ENCODE measurements at regions not wholly inside any gene's neighbourhood (a gene's known extent, or its start where the extent isn't known, plus 50 kb on each side); places are given as distances from the start of the nearest gene placed in this dataset.
A peak's percentile ranks its signal among the peaks of the same experiment; 100 is the strongest.
"Not testable (repeated sequence)": the region's sequence is repeated elsewhere in the genome, so short reads cannot be mapped to it uniquely, and the experiment has no call there.

DNA sequence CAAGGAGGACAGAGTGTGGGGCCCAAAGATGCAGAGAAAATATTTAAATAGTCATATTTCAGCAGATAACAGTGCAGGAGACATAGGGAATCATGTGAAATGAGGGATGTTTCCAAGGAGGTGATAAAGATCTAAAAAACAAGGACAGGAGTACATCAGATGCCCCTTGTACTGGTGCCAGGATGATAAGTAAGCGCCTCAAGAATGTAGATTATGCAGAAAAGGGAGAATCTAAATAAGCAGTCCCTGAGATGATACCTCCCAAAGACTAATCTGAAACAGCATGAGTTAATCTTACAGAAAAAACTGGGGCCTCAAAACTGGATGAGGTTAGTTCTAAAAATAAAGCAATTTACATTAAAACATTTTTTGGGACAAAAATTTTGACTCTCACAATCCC lies 136.1 kb upstream of the WDFY3 start:
- ATAC-seq (no peak), DNase-seq (ENCODE audit: low spot score) (no peak)

DNA sequence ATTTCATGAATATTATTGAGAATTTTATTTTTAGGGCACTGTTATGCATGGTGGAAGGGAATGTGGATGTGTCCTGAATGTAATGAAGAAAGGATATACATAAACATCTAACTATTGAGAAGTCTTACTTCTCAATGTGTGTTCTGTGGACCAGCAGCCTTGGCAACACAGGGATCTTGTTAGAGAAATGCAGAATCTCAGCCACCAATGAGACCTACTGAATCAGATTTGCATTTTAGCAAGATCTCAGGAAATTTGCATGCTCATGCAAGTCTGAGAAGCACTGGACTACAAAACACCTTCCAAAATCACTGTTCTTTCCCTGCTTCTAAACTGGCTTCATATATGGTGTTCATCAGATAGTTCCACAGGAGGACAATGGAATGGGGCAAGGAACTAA lies 139.7 kb upstream of the WDFY3 start:
- ATAC-seq = no peak
- DNase-seq (ENCODE audit: low spot score) = no peak

- ATAC-seq (no peak), DNase-seq (ENCODE audit: low spot score) (no peak)
Observed at GRCh38 chr4:85106805-85107336, 140.4 kb upstream of the WDFY3 start.

GRCh38 chr4:85107553-85107952 lies 141.1 kb upstream of the WDFY3 start:
- DNase-seq (ENCODE audit: low spot score) (no peak), ATAC-seq (no peak)

DNA sequence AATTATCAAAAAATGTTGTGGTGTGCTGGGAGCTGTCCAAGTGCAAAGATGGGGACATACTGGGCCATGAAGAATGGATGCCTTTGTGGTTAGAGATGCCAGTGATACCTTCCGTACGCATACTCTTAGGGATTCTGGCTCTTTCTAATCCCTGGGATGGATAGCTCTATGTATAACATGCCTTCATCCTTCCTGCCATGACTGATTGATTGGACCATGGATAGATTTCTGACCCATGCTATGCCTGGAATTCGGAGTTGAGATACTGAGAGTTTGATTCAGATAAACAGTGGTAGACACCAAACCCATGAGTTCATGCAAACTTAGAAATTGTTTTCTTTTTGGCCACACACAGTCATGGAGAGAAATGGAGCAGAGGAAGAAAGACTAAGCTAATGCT lies 147.2 kb upstream of the WDFY3 start:
- ATAC-seq = no peak

DNA sequence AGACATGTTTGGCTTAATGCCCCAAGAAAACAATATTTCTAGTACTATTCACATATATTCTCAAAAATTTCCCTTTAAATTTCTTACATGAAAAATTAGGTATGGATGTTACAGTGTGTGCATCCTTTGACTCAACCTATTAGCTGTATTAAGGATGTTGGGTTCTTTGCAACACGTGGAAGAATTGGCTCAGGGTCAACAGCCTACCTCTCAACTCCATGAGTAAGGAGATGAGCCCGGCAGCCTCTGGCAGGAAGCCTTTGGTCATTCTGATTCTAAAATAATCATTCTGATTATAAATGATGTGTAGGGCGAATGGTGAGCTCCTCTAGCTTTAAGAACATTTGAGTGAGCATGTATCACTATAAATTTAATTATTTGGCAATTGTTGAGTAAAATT lies 148.0 kb upstream of the WDFY3 start:
- no peak for DNase-seq (ENCODE audit: low spot score)
- ATAC-seq = no peak

More for the DNA sequence above, 147.2 kb upstream of the WDFY3 start:
- DNase-seq (ENCODE audit: low spot score) = no peak

- no peak for ATAC-seq
- no peak for DNase-seq (ENCODE audit: low spot score)
Observed at GRCh38 chr4:85116008-85116407, 149.5 kb upstream of the WDFY3 start.

- ATAC-seq (no peak), DNase-seq (ENCODE audit: low spot score) (no peak)
Observed at GRCh38 chr4:85125688-85126087, 159.2 kb upstream of the WDFY3 start.

GRCh38 chr4:85126991-85127591 lies 160.6 kb upstream of the WDFY3 start:
- ATAC-seq = no peak
- DNase-seq (ENCODE audit: low spot score) = no peak

DNA sequence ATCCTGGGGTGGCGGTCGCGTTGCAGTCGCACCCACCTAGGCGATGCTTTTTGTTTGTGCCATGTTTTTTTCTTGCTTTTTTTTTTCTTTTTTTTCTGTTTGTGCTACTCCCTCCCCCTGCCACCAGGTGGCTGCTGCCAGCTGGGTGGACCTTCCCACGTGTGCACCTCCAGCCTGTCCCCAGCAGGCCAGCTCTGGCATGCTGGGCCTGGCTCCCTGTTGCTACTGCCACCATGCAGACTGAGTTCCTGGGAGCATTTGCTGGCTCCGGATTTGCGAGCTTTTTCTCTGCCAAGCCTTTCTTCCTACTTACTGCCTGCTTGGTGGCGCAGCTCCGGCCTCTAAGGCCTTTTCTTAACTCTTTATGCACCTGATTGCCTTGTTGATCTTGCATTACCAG lies 161.2 kb upstream of the WDFY3 start:
- ATAC-seq (peak; percentile 83), DNase-seq (ENCODE audit: low spot score) (no peak)

DNA sequence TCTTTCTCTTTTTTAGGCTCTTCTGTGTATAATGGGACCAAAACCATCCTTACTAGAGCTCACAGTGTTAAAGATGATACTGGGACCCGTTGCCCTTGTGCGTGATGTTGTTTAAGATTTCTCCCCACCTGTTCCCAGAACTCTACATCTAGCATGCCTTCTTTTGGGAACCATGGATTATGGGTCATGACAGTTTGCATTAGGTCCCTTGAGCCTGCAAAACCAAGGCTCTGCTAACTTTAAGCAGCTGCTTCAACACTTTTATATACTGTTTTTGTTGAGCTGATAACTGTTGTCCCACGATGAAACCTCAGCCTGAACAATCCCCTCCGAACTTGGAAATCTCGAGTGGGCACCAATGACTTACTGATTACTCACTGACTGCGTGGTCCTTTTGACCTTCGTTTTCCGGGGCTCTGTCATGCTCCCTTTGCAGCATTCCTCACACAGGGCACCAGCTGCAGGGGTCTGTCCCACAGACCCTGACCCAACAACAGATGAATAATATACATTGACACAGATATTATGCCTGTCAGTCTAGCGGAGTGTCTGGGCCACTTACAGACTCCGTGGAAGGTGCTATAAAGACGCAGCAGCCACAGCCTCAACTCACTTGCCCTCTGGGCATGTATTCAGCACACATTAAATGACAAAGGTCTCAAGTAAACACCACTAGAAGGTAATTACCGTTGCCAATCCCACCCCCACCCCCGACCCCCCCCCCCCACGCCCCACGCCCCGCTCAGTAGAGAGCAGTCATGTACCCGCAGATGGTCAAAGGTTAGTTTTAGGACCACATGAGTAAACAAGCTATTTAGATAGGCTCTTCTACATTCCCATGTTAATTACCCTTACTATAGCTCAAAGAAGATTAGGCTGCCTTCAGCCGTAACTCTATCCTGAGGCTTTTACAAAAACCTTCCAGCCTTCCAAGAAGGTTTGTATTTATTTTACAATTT lies 162.0 kb upstream of the WDFY3 start:
- no peak for DNase-seq (ENCODE audit: low spot score)
- ATAC-seq = no peak

- not testable (repeated sequence) for DNase-seq (ENCODE audit: low spot score); ATAC-seq
Observed at GRCh38 chr4:85129354-85130125, 163.1 kb upstream of the WDFY3 start.

DNA sequence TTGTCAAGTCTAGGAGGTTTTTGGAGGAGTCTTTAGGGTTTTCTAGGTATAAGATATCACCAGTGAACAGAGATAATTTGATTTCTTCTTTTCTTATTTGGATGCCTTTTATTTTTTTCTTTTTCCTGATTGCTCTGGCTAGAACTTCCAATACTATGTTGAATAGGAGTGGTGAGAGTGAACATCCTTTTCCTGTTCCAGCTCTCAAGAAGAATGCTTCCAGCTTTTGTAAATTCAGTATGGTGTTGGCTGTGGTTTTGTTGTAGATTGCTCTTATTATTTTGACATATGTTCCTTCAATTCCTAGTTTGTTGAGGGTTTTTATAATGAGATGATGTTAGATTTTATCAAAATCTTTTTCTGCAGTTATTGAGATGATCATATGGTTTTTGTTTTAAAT lies 165.6 kb upstream of the WDFY3 start:
- no peak for ATAC-seq
- DNase-seq (ENCODE audit: low spot score) = no peak

GRCh38 chr4:85132570-85132969 lies 166.1 kb upstream of the WDFY3 start:
- DNase-seq (ENCODE audit: low spot score) = no peak
- ATAC-seq = no peak

GRCh38 chr4:85139749-85140148 lies 173.3 kb upstream of the WDFY3 start:
- not testable (repeated sequence) for DNase-seq (ENCODE audit: low spot score); ATAC-seq

DNA sequence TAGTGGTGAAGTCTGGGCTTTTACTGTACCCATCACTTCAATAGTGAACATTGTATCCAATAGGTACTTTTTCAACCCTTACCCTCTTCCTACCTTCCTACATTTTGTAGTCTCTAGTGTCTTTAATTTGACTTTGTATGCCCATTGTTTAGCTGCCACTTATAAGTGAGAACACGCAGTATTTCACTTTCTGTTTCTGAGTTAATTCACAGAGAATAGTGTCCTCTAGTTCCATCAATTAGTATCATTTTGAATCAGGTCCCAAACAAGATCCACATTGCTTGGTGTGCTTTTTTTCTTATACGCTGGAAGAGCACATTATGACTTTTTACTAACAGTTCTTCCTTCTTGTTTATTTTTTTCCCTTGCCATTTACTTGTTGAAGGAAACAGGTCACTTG lies 176.0 kb upstream of the WDFY3 start:
- DNase-seq (ENCODE audit: low spot score) (no peak), ATAC-seq (no peak)

DNA sequence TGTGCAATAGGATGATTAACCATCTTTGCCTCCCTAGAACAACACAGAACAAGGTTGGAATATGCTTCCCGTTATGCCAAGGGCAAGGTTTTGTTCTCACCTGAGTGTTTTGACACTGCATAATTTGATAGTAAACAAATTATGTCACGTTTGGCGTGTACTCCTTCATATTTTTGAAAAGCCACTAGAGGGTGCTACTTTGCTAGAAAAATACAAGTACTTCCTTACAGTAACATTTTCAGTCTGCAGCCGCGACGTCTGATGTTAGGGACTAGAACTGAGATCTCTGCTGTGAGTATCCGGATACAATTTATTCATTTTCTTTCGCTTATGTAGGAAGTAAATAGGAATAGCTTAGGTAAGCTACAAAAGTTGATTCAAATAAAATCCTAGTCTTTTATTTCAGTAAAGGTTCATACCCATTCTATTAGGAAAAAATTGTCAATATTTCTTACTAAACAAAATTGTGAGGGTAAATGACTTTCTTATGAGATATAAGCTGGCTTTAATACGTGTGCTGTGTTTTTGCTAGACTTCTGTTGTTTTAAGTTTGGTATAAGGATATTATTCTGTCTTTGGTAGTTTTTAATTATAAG lies 181.1 kb upstream of the WDFY3 start:
- DNase-seq (ENCODE audit: low spot score) (no peak), ATAC-seq (peak; percentile 86)

GRCh38 chr4:85149676-85150075 lies 183.2 kb upstream of the WDFY3 start:
- DNase-seq (ENCODE audit: low spot score) (no peak), ATAC-seq (no peak)

- no peak for DNase-seq (ENCODE audit: low spot score)
- ATAC-seq = no peak
Observed at GRCh38 chr4:85151371-85151770, 184.9 kb upstream of the WDFY3 start.

GRCh38 chr4:85151786-85152185 lies 185.3 kb upstream of the WDFY3 start:
- DNase-seq (ENCODE audit: low spot score) = no peak
- no peak for ATAC-seq

GRCh38 chr4:85152480-85152879 lies 186.0 kb upstream of the WDFY3 start:
- DNase-seq (ENCODE audit: low spot score) = no peak

More at GRCh38 chr4:85152480-85152879, 186.0 kb upstream of the WDFY3 start:
- no peak for ATAC-seq

Data from left lobe of liver (tissue), 2 donors.